Stimulated activated CD4-positive, alpha-beta T cell treated with anti-CD3 and anti-CD28 coated beads, Interleukin-12 subunit alpha, Interleukin-12 subunit beta, amount 100 ng/mL, for 4 hours (primary cell): ENCODE measurements at regions not wholly inside any gene's neighbourhood (a gene's known extent, or its start where the extent isn't known, plus 50 kb on each side); places are given as distances from the start of the nearest gene placed in this dataset.
"Not testable (repeated sequence)": the region's sequence is repeated elsewhere in the genome, so short reads cannot be mapped to it uniquely, and the experiment has no call there.

Experiments
- DNase-seq: peaks from one replicate; pipeline ENCODE4 v3.0.0-alpha.2; 2020

DNA sequence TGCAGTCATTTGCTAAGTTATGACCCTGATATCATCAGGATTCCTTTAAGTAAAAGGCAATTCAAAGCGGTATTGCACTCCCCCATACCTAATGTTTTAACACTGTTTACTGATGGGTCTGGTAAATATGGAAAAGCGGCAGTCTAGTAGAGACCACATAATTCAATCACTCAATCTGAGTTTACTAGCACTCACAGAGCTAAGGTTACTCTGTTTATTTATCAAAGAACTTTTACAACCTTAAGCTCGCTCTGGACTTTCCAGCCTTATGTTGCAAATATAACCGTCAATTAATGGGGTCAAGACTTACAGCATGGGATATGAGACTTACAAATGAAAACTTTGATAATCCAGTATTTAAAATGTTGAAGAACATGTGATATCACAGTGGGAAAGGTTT, 124.5 kb upstream of the ZCCHC13 start:
- no peak for DNase-seq

- DNase-seq, result no peak
Observed at GRCh38 chrX:74179071-74179470, 124.9 kb upstream of the ZCCHC13 start.

DNA sequence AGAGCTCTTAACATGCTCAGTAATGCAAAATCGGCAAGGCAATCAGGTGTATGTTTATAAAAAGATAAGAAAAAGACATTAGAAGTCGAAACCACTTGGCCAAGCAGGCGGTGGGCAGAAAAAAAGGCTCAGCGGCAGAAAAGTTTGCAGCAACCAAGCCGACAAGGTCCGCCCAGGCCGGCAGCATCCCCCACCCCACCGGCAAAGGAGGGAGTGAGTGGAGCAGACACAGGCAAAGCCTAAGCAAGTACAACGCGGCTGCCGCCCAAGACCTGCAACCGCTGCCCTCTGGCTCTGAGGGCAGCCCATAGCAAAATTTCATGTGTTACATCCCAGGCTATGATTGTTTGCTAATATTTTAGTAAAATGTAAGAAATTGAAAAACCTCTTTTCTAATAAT, 125.4 kb upstream of the ZCCHC13 start:
- DNase-seq, result no peak

DNA sequence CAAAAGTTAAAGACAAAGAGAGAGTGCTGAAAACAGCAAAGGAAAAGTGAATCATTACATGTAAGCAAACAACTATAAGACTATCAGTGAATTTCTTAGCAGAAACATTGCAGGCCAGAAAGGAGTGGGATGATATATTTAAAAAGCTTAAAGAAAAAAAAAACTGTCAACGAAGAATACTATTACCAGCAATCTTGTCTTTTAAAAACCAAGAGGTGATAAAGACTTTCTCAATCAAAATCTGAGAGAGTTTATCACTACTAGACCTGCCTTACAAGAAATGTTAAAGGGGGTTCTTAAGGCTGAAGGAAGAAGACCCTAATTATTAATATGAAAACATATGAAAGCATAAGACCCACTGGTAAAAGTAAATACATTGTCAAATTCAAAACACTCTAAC, 132.5 kb upstream of the ZCCHC13 start:
- DNase-seq, result no peak

DNA sequence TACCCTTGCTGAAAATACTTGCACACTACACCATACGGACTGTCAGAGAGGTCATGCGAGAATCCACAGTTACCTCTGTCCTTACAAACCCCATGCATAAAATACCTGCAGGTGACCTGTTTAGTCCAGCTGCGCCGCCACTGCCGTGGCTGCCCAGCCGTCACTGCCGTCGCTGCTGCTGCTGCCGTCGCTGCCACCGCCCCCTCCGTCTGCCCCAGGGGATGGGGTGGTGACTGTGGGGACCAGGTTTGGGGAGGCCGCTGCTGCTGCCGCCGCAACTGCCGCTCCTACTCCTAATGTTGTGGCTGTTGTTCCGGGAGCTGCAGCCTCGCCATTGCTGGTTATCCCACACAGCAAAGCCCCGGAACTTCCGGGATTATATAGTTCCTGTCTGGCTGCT, 141.8 kb upstream of the ZCCHC13 start:
- DNase-seq, result no peak

DNA sequence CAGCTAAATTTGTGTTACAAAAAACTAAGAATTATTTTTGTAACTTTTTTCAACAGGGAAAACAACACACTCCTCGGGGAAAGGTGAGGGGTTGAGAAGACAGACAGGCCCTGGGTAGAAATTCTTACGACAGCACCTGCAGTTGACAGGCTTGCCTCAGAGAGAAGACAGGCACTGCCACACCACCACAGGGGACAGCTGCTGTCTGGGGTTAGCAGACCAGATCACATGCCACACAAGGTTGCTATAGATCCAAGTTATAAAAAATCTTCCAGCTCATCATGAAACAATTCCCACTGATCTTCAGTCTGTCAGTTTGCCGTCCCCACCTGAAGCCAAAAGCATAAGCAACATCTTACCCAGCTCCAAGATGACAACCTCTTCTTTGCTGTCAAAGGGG, 143.2 kb upstream of the ZCCHC13 start:
- DNase-seq, result no peak

GRCh38 chrX:74160358-74160757, 143.6 kb upstream of the ZCCHC13 start:
- DNase-seq, result no peak

GRCh38 chrX:74147439-74147838, 156.5 kb upstream of the ZCCHC13 start:
- DNase-seq, result no peak

DNA sequence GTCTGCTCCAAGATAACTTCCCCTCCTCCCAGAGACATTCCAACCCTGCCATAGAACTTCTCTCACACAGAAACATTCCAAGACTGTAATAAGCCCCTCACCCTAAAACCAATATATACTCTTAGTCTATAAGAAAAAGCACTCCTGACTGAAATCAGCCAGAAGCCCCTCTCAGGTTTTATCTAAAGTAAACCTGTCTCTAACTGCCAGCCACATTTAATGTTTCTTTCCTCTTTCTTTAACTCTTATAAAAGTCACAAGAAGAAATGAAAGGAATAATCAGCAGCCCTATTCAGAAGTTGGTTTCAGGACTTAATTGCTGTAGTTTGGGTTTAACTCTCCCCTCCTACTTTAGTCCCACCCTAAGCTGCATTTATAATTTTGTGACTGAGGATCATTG, 165.0 kb upstream of the ZCCHC13 start:
- DNase-seq, result no peak

DNA sequence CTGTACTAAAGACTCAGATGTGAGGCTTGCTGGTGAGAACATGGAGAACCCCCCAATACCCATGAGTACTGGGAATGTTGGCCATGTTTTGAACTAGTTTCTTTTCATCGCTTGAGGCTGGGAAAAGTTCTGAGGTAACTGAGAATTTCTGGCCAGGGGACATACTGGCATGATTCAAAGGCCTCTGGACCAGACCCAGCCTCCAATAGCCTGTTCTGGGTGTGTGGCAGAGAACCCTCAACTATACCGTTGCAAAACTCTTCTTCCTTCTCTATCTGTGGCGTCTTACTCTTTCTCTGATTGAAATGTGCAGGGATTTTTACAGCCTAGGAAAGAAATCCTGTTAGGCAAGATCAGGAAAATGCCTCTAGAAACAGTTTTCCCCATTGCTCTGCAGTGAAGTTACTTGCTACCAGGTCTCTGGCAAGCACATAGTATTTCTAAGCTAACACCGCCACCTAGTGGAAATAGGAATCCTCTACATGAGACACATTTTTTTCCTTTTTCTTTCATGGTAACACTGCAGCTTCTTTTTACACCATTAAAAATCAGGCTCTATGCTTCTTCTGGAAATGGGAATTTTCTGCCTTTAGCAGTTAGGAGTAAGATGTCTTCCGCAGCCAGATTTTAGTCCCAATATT, 170.7 kb upstream of the ZCCHC13 start:
- DNase-seq, result no peak

GRCh38 chrX:74132280-74132679, 171.7 kb upstream of the ZCCHC13 start:
- no peak for DNase-seq

DNA sequence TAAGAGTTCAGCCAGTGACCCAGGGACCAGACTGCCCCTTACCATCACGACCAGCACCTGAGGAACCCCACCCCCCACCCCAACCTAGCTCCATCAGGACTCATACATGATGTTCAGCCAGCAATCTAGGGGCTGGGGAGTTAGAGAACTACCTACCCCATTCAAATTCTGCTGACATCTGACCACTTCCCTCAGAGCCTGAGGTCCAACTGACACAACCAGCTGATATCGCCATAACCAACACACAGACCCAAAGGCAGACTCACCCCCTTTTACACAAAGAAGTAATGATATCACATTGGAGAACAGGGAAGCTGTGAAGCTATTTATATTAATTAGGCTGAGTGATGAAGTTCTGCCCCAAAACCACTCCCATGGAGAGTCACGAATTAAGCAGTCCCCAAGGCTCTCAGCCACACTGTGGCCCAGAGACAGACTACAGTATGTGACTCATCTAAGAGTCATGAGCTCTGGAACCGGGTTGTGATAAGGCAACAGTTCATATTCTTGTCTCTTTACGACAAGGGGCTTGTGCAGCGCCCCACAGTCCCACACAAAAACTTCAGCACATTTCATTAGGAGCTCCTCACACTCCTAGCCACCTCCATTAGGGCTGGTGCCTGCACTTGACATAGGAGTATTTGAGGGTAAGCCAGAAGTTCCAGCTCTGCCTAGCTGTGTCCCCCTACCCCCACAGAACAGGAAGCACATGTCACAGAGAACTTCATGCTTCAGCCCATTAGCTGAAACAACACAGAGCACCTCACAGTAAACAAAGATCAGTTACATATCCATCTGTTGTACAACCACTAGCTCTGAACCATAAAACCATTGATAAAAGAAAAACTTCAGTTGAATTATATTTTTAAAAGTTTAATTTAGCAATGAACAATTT, 184.7 kb upstream of the ZCCHC13 start:
- no peak for DNase-seq

DNA sequence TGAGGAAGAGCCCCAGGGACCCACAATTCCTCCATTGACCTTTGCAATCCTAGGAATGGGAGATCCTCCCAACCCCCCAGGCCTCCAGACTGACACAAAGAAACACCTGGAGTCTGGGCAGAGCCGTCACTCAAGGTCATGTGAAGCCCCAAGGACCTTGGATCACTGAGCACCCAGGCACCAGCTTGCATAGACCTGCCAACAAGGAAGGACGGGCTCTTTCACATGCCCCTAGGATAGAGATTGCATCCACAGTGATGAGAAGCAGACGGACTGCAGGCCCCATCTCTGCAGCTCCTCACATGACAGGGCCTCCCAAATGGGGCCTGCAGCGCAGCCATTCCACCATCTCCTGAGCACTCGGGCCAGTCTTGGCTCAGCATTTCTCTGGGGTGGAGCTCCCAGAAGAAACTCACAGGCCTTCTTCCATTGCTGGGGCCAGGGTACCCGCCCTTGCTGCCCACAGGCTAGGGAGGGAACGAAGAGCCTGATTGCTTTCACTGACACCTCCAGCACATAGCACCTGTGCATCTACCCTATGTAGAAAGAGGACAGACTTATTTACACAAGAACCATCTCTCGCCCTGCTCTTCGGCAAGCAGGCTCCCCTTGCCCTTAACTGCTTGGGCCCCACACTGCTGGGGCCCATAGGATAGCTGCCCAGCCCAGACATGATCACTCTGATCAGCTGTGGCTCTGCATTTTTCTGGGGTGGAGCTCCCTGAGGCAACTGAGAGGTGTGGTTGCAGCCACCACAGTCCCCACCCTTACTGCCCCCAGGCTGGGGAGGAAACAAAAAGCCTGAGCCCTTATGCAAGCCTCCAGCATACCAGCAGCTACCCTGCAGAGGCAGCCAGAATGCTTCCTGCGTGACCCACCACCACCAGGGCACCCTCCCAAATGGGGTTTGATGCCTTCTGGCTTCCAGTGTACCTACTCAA, 185.7 kb upstream of the ZCCHC13 start:
- DNase-seq, result no peak

- no peak for DNase-seq
Observed at GRCh38 chrX:74111245-74111644, 192.7 kb upstream of the ZCCHC13 start.

GRCh38 chrX:74107666-74108065, 196.3 kb upstream of the ZCCHC13 start:
- DNase-seq, result no peak

GRCh38 chrX:74104356-74105015, 199.5 kb upstream of the ZCCHC13 start:
- no peak for DNase-seq

GRCh38 chrX:74098407-74098806, 205.6 kb upstream of the ZCCHC13 start:
- DNase-seq, result not testable (repeated sequence)

GRCh38 chrX:74090049-74090448, 213.9 kb upstream of the ZCCHC13 start:
- DNase-seq, result no peak

GRCh38 chrX:74085642-74086236, 218.2 kb upstream of the ZCCHC13 start:
- no peak for DNase-seq

- DNase-seq, result no peak
Observed at GRCh38 chrX:74080165-74080564, 223.8 kb upstream of the ZCCHC13 start.

GRCh38 chrX:74065831-74066390, 213.4 kb upstream of the XIST start:
- DNase-seq, result no peak
